GM18858 (cell line): ENCODE measurements at regions not wholly inside any gene's neighbourhood (a gene's known extent, or its start where the extent isn't known, plus 50 kb on each side); places are given as distances from the start of the nearest gene placed in this dataset.

Experiments used
- ATAC-seq: cut with Tn5 transposase; IDR thresholded peaks from one replicate; pipeline ENCODE4 v1.9.1; 2021; ENCODE audit not compliant: unreplicated experiment

GRCh38 chr2:189267925-189268579, 88.5 kb upstream of the COL5A2 start:
- ATAC-seq: no peak

- no peak for ATAC-seq
Measured at GRCh38 chr2:189268763-189269162, 89.2 kb upstream of the COL5A2 start.

- ATAC-seq: no peak
Measured at GRCh38 chr2:189273734-189274133, 94.2 kb upstream of the COL5A2 start.

GRCh38 chr2:189274361-189274760, 94.8 kb upstream of the COL5A2 start:
- ATAC-seq: no peak

- ATAC-seq: no peak
Measured at GRCh38 chr2:189276277-189276676, 96.7 kb upstream of the COL5A2 start.

- ATAC-seq: no peak
Measured at GRCh38 chr2:189281201-189281600, 101.6 kb upstream of the COL5A2 start.

GRCh38 chr2:189285349-189285748, 105.8 kb upstream of the COL5A2 start:
- no peak for ATAC-seq

GRCh38 chr2:189285962-189286645, 106.5 kb upstream of the COL5A2 start:
- ATAC-seq: no peak

- ATAC-seq: no peak
Measured at GRCh38 chr2:189287363-189287762, 107.8 kb upstream of the COL5A2 start.

GRCh38 chr2:189287982-189288521, 108.5 kb upstream of the COL5A2 start:
- peak; percentile 77 for ATAC-seq

- ATAC-seq: no peak
Measured at GRCh38 chr2:189291460-189291859, 111.9 kb upstream of the COL5A2 start.

GRCh38 chr2:189293164-189293563, 113.6 kb upstream of the COL5A2 start:
- ATAC-seq: no peak

- ATAC-seq: no peak
Measured at GRCh38 chr2:189297446-189297845, 117.9 kb upstream of the COL5A2 start.

GRCh38 chr2:189298038-189298437, 118.5 kb upstream of the COL5A2 start:
- no peak for ATAC-seq

- no peak for ATAC-seq
Measured at GRCh38 chr2:189298481-189298880, 118.9 kb upstream of the COL5A2 start.

- ATAC-seq: no peak
Measured at GRCh38 chr2:189299974-189300373, 120.4 kb upstream of the COL5A2 start.

GRCh38 chr2:189300916-189301315, 121.4 kb upstream of the COL5A2 start:
- ATAC-seq: no peak

GRCh38 chr2:189302274-189302948, 122.8 kb upstream of the COL5A2 start:
- ATAC-seq: no peak

- no peak for ATAC-seq
Measured at GRCh38 chr2:189304360-189304759, 124.8 kb upstream of the COL5A2 start.

- no peak for ATAC-seq
Measured at GRCh38 chr2:189305291-189305943, 125.9 kb upstream of the COL5A2 start.

GRCh38 chr2:189306525-189306924, 127.0 kb upstream of the COL5A2 start:
- no peak for ATAC-seq
